HG02610 (cell line): ENCODE measurements at regions not wholly inside any gene's neighbourhood (a gene's known extent, or its start where the extent isn't known, plus 50 kb on each side); places are given as distances from the start of the nearest gene placed in this dataset.

Source experiments
- ATAC-seq: cut with Tn5 transposase; IDR thresholded peaks from one replicate; pipeline ENCODE4 v1.9.1; 2021; ENCODE audit warnings: mild to moderate bottlenecking, moderate library complexity; ENCODE audit not compliant: unreplicated experiment

DNA sequence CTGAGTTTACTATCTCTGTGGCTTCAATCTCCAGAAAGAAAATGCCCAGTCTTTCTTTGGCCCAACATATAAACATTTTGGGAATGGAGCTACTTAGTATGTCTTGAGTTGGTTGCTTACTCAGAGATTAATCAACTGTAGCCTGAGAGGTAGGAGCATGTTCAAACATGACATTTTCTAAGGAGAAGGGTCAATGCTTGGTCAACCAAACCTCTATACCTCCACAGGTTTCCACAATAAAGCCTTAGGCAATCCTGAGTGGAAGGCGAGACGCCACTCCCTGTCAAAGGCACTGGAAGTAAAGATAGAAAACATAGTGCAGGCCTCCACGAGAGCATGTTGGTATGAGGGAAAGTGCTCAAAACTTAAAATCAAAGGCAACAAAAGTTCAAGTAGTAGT lies 411.4 kb downstream of the KCTD16 start:
- no peak for ATAC-seq

DNA sequence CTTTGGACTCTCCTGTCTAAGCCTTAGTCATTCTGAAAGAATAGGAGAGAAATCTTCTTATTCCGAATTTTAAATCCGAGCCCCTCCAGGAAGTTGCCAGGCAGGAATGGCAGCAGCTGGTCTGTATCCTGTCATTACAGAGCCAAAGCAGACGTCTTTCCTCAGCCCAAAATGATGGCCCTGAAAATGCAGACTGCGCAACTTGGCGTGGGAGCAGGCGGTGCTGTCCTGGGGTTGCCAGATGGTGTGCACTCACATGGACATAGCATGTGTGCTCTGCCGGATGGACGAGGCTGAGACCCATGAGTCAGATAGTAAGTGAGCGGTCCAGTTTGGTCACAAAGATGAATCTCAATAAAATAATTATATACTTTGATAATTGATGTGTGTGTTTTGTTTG lies 410.4 kb downstream of the KCTD16 start:
- no peak for ATAC-seq

DNA sequence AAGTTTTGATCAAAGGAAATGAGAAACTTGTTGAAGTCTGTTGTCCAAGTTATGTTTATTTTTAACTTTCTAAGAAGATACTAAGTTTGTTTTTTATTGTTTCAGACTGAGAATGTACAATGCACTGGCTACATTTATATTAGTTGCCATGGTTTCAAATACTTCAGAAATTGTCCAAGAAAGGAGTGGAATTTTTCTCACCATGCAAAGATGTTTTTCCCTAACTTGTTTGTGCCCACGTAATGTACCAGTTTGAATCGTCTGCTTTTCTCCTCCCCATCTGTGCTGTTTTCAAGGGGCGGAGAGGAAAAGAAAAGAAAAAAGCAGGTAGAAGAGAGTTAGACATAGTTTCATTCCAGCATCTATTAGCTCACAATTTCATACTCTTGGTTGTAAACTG lies 407.0 kb downstream of the KCTD16 start:
- ATAC-seq, result no peak

DNA sequence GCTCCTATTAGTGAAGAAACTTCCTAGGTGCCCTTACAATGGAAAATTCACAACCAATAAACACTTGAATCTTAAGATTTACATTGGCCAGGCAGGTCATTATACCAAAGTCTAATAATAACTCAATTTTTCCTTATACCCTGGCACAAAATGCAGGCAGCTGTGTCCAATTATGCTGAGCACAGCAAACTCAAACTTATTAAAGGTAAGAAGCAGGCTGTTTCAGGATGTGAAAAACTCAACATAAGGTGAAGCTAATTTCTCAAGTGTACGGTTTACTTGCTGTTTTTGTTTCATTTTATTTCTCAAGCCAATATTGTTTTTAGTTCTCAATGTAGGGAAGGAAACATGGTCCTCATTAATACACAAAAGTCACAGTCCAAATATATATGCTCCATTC lies 405.1 kb downstream of the KCTD16 start:
- no peak for ATAC-seq

DNA sequence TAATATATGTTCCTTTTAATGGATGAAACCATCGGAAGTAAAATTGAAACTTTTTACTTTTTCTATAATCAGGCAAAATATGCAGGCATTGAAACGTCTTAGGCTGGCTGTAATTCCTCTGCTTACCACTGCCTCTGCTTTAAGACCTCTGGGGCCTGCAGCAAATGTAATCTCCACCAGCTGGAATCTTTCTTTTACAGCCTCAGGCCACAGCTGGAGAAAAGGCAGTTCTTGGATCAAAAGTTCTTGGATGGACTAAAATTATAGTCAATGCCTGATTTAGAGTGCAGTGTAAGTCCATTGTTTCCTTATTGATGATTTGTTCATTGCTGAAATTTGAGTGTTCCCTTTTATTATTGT lies 396.7 kb downstream of the KCTD16 start:
- no peak for ATAC-seq

DNA sequence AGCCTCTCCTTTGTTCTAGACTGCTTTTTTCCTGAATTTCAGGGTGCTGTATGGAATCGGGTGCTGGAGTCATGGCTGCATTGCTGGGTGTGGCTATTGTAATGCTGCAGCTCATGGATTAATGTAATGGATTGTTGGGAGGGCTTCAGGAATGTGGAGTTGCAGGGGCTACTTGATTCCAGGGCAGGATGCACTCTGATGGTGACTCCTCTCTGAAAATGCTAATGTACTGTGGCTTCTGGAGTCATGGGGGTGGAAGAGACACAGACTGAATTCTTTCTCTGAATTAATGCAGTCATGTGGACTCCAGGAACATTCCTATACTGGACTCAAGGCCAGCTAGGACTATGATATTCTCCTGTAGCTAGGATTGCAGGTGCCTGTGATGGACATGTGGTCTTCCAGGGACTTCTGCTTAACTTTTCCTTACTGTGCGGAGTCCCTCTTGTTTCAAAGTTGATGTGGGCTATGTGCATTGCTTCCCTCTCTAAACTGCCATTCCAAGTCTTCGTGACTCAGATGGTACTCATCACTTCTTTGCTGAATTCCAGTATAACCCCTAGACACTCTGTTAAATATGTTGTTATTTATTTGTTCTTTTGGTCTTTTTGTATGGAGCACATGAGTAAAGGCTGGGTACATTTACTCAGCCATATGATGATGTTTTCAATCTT lies 396.2 kb downstream of the KCTD16 start:
- ATAC-seq, result no peak

DNA sequence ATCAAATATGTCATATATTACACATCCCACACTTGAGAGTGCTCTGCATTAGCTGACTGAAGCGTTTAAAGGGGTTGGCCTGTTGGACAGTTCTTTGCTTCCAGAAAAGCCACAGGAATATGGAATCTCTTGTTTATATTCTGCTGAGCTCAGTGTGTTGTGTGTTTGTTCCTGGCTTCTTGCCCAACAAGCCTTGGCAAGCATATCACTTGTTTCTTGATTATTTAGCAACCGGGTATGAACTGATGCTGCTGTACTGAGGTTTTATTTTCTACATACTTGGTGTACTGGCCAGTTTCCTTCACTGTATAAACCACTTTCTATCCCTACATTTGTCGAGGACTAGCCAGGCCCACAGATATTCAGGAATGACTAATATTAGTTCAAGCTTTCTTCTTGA lies 378.9 kb downstream of the KCTD16 start:
- no peak for ATAC-seq

DNA sequence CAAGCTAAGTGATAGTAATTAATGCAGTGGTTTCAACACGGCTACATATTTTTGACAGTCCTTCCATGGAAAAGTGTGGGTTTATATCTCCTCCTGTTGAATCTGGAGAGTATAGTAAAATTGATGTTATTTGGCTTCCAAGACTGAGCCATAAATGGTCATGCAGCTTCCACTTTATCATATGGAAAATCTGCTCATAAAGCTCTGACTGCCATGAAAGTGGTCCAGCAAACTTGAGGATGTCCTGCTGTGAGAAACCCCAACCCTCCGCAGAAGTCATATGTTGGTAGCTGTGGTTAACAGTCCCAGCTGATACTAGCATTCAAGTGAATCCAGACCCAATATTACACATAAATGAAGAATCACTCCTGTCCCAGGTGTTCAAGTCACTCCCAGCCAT lies 378.3 kb downstream of the KCTD16 start:
- ATAC-seq, result no peak

DNA sequence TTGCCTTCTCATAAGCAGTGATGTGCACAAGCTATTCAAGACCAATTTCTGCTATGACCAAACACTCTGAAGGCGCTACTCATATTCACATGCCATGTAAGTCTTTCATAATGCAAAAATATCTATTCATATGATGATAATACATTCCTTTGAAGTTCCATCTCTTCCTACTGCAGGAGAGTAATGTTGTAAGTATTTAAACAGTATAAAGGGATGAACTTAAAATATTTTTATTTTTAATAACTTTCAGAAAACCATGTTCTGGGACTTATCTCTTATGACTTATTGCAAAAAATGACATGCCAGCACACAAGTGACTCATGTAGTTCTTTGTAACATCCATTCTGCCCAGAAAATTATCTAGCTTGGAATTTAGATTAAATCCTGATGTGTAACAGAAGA lies 376.4 kb downstream of the KCTD16 start:
- no peak for ATAC-seq

DNA sequence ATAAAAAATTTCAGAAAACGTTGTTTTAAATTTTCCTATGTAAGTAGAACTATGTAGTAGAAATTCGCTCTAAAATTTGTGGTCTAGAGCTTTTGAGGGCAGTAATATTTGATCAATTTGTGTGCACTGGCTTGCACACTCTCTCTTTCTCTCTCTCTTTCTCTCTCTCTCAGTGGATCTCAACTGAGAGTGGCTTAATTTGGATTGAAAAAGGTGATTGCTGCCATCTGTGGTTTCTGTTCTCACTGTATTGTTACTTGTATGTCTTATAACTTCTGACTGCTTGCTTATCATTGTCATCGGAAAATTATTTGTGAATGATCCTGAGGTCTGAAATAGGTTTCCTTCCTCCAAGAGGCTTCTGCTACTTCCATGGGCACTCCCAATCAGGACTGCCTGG lies 368.2 kb downstream of the KCTD16 start:
- no peak for ATAC-seq
